Skin epidermis (tissue), 12 donors: ENCODE measurements at regions not wholly inside any gene's neighbourhood (a gene's known extent, or its start where the extent isn't known, plus 50 kb on each side); places are given as distances from the start of the nearest gene placed in this dataset.

Experiments used
- H3K27ac ChIP-seq, 21 experiments: fragments of 200-600 bp; sonication (generic) in 11 of 21; one replicate each; pipeline ENCODE4 v1.5.0; 2020; ENCODE audit warnings: mild to moderate bottlenecking in 3 of 21, inconsistent platforms in 2 of 21, moderate library complexity in 2 of 21
- H3K4me3 ChIP-seq, 7 experiments: fragments of 200-600 bp; sonication (generic) in 2 of 7; one replicate each; pipeline ENCODE4 v1.5.0; 2020; ENCODE audit warnings: inconsistent platforms in 2 of 7, mild to moderate bottlenecking in 2 of 7, moderate library complexity in 1 of 7

DNA sequence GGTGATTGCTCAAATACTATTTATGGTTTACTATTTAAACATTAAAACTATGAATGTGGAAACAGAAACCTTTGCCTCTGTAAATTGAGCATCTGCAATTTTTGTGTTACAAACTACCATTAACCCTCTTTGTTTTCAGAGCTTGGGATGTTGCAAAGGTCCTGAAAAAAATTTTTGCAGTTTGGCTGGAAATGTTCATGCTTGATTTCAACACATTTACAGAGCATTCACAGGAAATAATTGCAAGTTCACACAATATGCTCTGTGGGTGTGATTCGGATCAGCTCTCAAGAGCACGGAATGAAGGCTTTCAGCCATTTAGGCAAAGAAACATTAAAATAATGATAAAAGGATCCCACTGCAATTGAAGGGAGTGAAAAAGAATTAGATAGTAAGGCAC is 232.9 kb downstream of the ATP23 start:
- Histone ChIP-seq H3K4me3 (no peak overlapping the region), H3K27ac (no peak overlapping the region)

DNA sequence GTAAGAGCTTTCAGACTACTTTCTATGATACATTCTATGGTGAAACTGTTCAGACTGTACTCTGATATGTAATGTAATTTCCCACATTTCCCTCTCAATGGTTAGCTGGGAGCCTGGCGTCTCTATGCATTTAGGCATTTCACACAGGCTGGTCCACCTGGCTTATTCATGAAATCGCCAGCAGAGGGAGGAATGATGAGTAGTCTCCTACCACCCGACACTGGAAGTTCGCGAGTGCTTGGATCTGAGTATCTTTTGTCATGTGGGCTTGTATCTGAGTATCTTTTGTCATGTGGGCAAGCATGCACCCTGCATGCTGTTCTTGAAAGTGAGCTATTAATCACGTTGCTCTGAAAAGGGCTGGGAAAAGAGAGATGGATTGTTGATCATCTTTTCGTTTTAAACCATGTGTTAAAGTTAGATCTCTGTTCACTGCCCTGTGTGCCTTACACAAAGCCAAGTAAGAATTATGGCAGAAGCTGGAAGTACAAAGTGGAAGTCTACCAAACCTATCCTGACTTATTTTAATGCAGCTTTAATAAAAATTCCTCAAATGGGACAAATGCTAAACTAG is 235.0 kb downstream of the ATP23 start:
- Histone ChIP-seq H3K27ac (no peak overlapping the region), H3K4me3 (no peak overlapping the region)

DNA sequence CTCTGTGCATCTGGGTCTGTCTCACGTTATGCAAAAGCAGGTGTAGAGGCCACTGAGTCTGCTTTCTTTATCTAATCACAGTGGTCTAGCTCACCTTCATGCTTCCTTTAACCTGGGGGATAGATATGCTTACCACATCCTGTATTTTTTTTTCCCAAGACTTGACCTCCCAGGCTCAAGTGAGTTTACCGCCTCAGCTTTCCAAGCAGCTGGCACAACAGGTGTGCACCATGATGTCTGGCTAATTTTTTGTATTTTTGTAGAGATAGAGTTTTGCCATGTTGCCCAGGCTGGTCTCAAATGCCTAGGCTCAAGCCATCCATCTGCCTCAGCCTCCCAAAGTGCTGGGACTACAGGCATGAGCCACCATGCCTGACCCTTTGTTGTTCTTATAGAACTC is 236.0 kb downstream of the ATP23 start:
- Histone ChIP-seq H3K27ac (no peak overlapping the region), H3K4me3 (no peak overlapping the region)

DNA sequence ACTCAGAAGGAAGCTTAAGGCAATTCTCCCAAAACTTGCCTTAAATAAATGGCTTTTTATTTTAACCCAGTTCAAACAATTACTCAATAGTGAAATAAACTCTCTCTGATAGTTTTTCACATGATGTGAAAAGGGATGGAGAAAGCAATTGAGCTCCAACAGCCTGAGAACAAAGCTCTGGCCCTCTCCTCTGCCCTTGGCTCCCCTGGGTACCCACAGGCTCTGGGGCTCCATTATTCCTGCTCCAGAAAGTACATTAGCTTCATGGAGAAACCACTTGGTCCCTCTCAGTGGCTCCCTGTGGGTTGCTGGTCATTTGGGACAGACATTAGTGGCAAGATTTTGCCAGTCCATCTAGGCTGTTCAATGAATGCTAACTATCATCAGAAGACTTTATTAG is 242.8 kb downstream of the ATP23 start:
- H3K4me3 ChIP-seq = no peak overlapping the region
- H3K27ac ChIP-seq = no peak overlapping the region

DNA sequence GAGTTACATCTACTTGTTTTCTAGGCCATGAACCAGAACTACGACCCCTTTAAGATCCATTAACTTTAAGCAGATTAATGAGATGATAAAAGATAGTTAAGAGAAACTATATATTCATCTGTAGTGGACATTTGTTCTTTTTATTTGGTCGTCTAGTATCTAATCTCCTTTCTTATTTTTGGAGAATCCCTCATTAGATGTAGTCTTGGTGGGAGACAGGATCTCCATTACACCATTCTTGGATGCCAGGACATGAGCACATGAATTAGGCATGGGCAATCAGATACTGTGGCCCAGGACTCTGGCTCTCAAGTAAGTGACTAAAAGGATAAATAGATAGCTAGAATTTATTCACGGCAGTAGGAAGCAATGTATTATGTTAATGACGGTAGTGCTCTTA is 245.0 kb downstream of the ATP23 start:
- no peak overlapping the region for H3K4me3 ChIP-seq
- H3K27ac ChIP-seq = no peak overlapping the region

DNA sequence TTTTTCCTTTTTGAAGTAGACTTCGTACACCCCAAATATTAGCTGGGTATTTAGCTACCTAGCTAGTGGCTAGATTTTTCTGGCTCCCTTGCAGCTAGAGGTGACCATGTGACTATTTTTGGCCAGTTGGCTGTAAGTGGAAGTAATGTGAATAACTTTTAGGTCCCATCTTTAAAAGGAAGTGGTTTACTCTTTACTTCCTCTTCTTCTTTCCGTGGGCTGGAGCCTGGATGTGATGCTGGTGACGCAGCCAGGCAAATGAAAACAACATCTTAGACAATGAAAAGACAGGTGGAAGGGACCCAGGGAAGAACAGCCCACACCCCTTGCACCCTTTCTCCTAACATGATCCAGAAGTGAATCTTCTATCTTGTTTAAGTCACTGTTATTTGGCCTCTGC is 245.5 kb downstream of the ATP23 start:
- Histone ChIP-seq H3K4me3 (no peak overlapping the region), H3K27ac (no peak overlapping the region)

DNA sequence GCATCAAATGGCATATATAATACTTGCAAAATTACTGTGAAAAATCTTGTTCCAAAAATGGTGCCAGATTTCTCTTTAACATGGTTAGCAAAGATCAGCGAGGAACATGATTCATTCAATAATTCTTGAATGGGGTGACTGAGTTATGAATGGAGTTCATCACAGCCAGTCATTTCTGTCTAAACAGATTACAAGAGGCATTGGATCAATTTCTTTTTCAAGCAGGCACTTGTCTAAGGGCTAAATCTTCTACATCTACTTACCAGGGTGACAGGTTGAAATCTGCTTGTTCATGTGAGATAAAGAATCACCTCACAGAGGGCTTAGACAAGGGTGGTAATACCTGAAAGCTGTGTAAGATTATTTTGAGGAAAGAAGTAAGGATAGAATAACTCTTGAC is 247.7 kb downstream of the ATP23 start:
- Histone ChIP-seq H3K4me3 (no peak overlapping the region), H3K27ac (no peak overlapping the region)

DNA sequence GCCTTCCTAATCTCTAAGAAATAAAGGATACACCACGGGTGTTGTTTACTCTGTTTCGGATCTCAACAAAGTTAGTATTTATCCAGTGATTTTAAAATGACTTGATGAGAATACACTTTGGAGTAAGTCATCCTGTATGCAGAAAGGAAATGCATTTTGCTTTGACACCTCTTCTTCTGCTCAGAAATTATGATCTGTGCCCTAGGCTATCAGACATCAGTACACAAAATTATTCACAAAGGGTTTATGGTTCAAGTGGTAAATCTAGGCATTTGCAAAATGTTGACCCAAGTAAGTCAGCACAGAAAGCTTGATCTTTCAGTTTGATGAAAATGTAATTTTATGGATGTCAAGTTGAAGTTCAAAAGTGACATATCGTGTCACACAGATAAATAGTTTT is 248.5 kb downstream of the ATP23 start:
- no peak overlapping the region for H3K4me3 ChIP-seq
- H3K27ac ChIP-seq = no peak overlapping the region

DNA sequence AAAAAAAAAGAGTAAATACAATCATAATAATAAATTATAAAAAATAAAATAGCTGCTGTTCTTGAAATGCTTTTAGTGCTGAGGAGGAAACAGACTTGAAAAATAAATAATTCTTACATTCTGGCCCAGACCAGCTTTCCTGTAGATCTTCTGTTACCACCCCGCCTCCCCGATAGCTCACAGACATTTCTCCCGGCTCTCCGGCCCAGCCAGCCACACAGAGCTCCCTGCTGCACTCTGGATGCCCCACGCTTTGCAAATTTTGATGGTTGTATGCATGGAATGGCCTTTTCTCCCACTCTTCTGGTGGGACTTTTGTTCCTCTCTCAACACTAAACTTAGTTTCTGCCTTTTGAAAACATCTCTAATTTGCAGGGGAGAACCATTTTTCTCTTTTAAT is 249.3 kb downstream of the ATP23 start:
- Histone ChIP-seq H3K27ac (no peak overlapping the region), H3K4me3 (no peak overlapping the region)

DNA sequence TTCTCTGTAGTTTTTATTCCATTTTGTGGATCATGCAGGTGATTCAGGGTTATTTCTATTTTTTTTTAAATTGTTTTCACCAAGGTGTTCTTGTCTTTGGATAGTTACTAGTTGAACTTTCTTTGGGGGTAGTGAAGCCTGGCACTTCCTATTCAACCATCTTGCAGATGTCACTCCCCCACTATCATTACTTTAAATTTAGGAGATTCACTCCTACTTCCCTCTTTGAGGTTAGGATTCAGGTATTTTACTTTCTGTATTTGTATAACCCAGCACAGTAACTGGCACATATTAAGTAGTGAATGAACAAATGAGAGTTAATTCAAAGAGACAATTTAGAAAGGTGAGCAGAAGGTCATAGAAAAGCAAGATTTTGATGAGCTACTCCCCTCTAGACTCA is 255.6 kb downstream of the ATP23 start:
- Histone ChIP-seq H3K27ac (no peak overlapping the region), H3K4me3 (no peak overlapping the region)

DNA sequence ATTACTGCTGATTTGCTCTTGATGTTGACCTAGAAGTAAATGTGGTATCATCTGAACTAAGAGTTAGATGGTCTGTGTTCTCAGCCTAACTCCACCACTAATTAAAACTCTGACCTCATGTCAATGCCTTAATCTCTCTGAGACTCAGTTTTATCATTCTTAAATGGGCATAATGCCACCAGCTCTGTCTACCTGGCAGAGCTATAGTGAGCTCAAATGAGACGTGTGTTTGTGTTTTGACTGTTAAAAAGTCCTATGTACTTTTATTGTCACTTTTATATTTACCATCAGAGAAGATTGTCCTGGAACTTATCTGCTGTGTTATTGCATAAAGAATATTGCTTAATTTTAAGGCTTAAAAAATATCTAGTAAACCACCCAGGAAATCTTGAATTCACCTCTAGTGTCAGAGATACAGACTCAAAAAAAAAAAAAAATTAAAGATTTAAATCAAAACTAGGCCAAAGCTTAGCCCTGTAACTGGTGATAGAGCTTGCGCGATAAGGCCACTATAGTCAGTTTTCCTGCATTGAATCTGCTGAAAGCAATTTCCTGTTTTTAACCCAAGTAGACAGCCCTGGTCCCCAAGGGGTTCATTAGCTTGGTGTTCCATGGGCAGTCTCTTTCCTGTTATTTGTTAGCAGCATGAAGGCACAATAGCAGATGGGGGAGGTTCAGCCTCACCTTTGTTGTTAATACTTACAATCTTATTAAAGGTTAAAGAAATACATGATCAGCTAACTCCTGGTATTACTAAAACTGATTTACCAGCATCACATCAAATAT is 261.8 kb downstream of the ATP23 start:
- Histone ChIP-seq H3K4me3 (no peak overlapping the region), H3K27ac (peak overlapping the region in 7 of 21 experiments; percentile 10 to 78 (median 59))

DNA sequence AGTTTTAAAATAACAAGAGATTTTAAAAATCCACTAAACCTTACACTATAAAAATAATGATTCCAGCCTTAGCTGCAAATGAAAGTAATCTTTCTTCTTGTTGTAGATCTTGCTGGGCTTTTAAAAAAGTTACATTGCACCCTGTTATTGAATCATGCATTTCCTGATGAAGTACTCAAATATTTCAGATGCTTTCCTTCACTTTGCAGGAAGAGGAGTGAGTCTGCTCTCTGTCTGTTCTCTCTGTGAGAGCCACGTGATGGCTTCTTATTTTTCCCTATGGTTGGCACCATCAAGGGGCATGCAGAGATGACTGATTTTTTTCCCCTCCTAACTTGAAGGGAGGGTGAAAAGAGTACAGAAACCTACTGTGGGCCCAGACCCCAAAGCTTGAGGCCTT is 262.7 kb downstream of the ATP23 start:
- Histone ChIP-seq H3K4me3 (no peak overlapping the region), H3K27ac (peak overlapping the region in 6 of 21 experiments; percentile 31 to 78 (median 59))

DNA sequence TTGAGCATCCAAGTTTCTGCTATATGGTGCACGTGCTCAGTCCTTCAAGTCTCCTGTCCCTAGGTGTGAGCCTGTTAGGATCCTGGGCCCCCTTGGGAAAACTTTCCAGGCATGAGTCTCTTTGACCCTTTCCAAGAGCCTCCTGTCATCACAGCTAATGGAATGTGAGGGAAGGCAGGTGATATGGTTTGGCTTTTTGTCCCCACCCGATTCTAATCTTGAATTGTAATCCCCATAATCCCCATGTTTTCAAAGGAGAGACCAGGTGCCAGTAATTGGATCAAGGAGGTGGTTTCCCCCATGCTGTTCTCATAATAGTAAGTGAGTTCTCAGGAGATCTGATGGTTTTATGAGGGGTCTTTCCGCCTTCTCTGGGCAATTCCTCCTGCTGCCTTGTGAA is 265.5 kb downstream of the ATP23 start:
- H3K4me3 ChIP-seq = no peak overlapping the region
- H3K27ac ChIP-seq = no peak overlapping the region

DNA sequence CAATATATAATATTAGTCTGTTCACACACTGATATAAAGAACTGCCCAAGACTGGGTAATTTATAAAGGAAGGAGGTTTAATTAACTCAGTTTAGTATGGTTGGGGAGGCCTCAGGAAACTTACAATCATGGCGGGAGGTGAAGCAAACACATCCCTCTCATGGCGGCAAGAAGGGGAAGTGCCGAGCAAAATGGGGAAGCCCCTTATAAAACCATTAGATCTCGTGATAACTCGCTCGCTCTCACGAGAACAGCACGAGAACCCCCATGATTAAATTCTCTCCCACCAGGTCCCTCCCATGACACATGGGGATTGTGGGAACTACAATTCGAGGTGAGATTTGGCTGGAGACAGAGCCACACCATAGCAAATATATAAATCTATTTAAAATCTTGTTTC is 269.8 kb downstream of the ATP23 start:
- H3K27ac ChIP-seq = no peak overlapping the region
- H3K4me3 ChIP-seq = no peak overlapping the region

DNA sequence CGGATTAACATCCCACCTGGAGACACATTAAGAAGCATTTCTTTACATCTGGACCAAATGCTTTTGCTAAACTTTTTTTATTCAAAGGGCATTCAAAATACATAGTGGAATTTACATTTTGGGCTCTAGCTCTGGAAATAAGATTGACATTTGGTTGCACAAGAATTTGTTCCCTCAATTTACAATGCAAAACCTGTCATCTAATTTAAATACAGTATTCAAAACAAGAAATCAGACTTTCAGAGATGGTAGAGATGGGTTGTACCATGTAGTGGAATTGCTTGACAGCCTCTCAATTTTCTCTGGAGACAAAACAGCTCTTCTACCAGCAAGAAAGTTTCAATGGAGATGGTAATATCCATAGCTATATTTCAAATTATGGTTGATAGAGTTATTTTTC is 275.8 kb downstream of the ATP23 start:
- Histone ChIP-seq H3K4me3 (no peak overlapping the region), H3K27ac (no peak overlapping the region)

DNA sequence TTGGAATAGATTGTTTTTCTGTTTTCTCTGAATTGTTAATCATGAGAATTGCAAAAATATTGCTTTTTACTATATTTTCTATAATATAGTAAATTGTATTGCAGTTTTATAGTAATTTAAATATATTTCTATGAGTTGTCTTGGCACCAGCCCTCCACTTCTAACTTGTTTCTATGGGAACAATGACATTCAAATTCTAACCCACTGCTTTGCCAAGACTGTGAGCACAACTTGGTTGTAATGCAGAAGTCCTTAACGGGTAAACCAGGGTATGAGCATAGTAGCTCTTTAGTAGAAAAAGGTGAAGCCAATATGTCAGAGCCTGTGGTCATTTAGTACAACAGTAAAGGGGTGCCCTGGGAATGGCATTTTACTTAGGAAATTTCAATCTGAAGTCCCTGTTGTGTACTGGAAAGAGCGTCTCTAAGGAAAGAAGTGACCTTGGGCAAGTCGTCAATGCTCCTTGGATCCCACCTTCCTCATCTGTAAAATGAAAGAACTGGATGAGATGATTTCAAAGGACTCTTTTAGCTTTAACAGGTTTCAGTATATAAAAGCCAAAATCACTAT is 283.3 kb downstream of the ATP23 start:
- H3K4me3 ChIP-seq = no peak overlapping the region
- no peak overlapping the region for H3K27ac ChIP-seq

DNA sequence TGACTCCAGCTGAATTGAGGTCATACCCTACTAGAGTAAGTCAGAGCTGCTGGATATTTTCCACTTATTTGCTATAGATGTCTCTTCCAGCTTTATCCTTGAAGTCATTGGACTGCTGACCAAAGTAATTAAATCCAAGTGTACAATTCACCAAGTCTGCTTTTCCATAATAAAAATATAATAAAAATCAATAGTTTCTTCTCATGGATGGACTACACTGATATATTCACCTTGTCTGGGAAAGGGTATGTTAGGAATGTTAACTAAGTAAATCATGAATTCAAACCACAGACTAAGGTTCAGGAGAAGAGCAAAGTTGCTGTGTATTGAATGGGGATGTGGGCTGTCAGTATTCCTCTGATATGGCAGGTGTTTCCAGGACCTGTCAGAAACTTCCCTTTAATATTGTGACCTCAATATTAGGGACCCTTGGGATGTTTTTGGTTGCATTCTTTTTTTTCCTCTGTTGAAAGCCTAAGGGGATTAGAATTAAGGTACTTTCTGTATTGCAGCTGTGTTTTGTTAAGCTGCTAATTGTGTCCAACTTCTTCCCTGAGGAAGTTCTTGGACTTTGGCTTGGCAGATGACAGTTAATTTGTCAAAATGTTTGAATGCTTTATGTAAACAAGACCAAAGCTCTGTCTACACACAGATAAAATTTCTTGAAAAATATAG is 284.0 kb downstream of the ATP23 start:
- peak overlapping the region in 1 of 21 experiments; percentile 69 for H3K27ac ChIP-seq
- H3K4me3 ChIP-seq = no peak overlapping the region

DNA sequence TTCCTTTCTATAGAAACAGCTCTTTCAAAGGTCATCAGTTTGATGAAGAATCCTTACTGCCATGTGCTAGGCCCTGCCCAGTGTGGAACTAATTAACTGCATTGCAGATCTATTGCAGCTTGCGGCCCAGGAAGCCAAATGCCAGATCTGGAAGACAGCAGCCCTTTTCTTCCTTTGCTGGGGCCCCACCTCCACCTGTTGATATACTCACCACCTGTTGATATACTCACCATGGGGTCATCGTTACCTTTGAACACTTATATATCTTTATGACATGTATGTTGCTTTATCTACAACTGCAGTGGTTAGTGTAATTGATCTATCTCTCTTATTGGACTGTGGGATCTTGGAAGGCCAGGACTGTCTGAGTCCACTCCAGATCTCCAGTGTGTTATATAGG is 292.5 kb downstream of the ATP23 start:
- no peak overlapping the region for H3K4me3 ChIP-seq
- no peak overlapping the region for H3K27ac ChIP-seq

DNA sequence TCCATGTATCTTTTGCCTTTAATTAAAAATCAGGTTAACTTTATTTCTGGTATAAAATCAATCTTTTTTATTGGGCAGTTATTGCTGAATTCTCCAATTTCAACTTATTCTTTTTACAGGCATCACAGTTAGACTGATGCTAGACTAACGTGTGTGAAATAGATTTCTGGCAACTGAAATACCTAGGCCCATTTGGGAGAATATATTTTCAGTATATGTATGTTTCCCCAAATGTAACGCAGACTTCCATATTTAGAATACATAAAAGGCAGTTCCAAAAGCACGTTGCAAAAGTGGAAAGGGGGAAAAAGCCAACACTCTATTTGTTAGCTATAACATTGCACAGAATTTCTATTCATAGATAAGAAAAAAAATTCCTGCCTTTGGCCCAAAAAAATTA is 297.0 kb downstream of the ATP23 start:
- no peak overlapping the region for H3K27ac ChIP-seq

DNA sequence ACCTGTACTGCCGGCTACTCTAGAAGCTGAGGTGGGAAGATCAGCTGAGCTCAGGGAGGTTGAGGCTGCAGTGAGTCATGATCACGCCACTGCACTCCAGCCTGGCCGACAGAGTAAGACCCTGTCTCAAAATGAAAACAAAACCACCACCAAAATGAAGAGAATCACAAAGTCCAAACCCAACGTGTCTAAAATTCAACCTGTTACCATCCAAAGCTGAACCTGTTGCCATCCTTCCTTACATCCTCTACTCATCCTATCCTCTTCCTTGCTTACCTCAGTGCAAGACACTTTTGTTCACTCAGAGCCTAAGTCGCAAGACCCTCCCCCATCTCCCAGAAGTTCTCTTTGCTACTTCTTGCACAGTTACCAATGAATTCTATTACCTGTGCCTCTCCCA is 299.7 kb downstream of the ATP23 start:
- Histone ChIP-seq H3K27ac (no peak overlapping the region), H3K4me3 (no peak overlapping the region)

More for the DNA sequence above, 297.0 kb downstream of the ATP23 start:
- H3K4me3 ChIP-seq = no peak overlapping the region
